GM13977 (cell line): ENCODE measurements at regions not wholly inside any gene's neighbourhood (a gene's known extent, or its start where the extent isn't known, plus 50 kb on each side); places are given as distances from the start of the nearest gene placed in this dataset.

ENCODE experiments used
- DNase-seq: peaks from one replicate; pipeline ENCODE4 v3.0.0; 2012; ENCODE audit warnings: low spot score
- in situ Hi-C: fragments of 300-500 bp; cut with MboI; formaldehyde crosslinking; loops from one replicate; pipeline ENCODE4 v1.12.0; 2022; ENCODE audit warnings: low sequenced_read_pairs, low pct_unique_long_range_greater_than_20kb, mixed read lengths, inconsistent platforms; ENCODE audit not compliant: unreplicated experiment
- TF ChIP-seq, protein P1 (sequence below): IDR thresholded peaks from 2 replicates; pipeline ENCODE4 v1.5.1; 2012; ENCODE audit warnings: mild to moderate bottlenecking, control low read depth; ENCODE audit not compliant: insufficient read depth; ENCODE audit errors: extremely low read depth, missing control alignments

DNA sequence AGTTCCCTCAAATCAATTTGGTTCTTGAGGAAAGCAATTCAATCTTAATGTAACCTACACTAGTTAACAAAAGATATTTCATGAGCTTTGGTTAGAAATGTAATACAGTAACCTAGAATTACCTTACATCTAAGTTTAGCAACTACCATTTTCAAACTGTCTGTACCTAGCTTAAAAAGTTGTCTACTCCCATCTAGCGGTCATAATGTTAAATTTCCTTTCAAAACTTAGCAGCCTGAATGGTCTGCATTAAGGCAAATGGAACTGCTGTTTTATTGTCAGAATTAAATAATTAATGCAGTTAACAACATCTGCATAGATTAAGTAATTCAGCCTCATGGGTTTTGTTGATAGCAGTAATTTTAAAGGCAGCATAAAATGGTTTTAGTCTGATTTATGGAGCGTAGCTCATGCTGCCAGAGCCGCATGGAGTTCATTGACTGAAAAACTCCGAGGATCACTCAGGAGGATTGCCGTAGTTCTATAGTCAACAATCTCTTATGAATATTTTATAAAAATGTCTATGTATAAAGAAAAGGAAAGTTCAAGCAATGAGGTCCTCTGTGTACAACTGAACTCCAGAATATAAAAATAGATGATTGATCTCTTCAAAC lies 485.4 kb upstream of the MANEA start:
- in situ Hi-C loops: no loop called here
- no peak for DNase-seq
- TF ChIP-seq, protein P1, sequence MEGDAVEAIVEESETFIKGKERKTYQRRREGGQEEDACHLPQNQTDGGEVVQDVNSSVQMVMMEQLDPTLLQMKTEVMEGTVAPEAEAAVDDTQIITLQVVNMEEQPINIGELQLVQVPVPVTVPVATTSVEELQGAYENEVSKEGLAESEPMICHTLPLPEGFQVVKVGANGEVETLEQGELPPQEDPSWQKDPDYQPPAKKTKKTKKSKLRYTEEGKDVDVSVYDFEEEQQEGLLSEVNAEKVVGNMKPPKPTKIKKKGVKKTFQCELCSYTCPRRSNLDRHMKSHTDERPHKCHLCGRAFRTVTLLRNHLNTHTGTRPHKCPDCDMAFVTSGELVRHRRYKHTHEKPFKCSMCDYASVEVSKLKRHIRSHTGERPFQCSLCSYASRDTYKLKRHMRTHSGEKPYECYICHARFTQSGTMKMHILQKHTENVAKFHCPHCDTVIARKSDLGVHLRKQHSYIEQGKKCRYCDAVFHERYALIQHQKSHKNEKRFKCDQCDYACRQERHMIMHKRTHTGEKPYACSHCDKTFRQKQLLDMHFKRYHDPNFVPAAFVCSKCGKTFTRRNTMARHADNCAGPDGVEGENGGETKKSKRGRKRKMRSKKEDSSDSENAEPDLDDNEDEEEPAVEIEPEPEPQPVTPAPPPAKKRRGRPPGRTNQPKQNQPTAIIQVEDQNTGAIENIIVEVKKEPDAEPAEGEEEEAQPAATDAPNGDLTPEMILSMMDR: peak; percentile 52

DNA sequence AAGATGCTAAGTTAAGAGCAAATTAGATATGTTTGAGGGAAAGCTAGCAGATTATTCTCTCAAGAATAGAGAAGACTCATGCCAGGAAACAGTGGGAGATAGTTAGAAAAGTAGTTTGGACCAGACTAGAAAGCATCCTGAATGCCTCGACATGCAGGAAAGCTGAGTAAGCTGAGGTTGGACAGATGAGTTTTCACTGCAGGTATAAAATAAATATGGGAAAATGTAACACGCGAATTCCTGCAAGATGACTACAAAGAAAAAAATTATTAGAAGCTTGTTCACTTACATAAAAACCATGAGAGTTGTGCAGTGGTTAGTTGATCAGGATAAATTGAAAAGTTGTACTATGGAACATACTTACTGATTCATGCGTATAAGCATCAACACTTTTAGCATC lies 484.2 kb upstream of the MANEA start:
- TF ChIP-seq, protein P1: no peak
- DNase-seq: no peak
- in situ Hi-C loops: no loop called here

DNA sequence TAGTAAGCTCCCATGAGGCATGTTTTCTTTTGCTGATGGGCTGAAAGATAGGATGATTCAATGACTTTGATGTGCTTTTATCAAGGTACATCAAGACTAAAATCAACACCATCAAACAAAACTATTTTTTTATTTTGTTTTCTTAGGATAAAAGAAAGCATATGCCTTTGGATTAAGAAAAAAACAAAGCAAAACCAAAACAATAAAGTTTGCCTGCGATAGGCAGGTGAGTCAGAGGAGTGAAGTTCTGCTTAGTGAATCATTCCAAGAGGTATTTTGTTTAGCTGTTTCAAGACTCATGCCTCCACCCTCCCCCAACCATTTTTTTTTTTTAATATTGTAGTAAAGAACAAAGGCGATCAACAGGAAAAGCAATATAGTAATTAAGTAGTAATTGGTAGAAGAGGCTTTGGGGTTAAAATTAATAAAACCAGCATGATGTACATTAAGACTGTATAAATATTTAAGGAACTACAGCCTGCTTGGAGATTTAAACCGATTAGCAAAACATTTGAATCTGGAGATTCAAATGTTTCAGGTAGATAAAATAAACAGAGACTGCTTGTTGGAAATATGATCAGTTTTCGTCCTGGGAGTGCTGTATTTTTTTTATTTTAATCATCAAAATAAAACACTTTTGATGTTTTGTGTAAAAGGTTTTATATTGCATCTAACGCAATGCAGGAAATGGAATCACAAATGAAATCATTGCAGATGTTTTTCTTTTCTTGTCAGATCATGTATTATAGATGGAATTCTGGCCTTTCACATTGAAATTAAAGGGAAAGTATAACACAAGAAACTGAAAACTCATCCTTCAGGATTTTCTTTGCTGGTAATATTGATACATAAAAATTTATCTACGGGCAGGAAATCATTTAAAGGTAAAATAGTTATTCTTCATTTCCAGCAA lies 482.3 kb upstream of the MANEA start:
- TF ChIP-seq, protein P1: no peak
- DNase-seq: no peak
- in situ Hi-C loops: no loop called here

DNA sequence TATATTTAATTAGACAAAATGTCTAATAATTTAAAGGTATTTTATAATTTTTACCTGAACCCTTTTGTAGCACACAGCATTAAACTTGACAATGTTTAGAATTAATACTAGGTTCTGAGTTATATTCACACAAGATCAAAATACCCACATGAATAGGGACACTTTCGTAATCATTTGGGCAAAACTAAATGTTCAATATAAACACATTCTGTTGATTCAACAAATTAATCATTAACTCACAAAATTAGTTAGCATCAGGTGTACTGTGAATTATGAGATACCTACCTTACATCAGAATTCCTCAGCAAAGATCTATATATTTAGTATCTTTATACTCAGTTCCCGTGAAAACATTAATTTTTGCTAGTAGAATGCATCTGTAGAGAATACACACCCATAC lies 481.5 kb upstream of the MANEA start:
- in situ Hi-C loops: no loop called here
- no peak for DNase-seq
- TF ChIP-seq, protein P1: no peak

DNA sequence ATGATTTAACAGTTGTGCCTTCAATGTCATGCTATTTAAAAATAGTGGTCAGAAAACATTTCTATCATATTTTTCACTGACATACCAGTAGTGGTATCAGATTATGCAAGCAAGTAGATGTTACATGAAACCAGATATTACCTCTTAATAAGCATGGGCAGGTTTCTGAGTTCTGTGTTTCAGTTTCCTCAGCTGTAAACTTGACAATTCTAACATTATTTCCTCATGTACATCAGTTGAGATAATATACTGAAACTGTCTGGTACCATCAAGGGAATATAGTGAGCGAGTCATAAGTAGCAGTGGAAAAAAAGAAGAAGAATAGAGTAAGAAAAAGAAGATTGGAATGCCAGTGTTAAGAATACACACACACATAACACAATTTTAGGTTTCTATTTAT lies 477.9 kb upstream of the MANEA start:
- in situ Hi-C loops: no loop called here
- DNase-seq: no peak
- TF ChIP-seq, protein P1: no peak

DNA sequence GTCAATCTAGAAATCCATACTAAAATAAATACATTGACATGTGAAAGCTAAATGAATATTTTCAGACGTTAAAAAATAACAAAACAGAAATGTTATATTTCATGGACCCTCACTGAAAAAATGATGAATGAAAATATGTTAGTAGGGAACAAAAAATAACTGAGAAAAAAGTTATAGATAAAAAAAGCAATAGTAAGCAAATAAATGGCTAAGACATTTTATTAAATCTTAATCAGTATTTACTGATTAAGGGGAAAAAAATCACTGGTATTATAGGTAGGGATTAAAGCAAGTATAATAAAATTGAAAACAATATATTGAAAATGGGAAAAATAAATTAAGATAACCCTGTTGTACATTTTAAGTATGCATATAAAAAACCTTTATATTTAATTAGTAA lies 468.1 kb upstream of the MANEA start:
- DNase-seq: no peak
- in situ Hi-C loops: no loop called here
- TF ChIP-seq, protein P1: no peak
